Embryonic facial prominence (tissue), 1 donor: ENCODE measurements at regions not wholly inside any gene's neighbourhood (a gene's known extent, or its start where the extent isn't known, plus 50 kb on each side); places are given as distances from the start of the nearest gene placed in this dataset.
"Not testable (repeated sequence)": the region's sequence is repeated elsewhere in the genome, so short reads cannot be mapped to it uniquely, and the experiment has no call there.

Experiments used
- DNase-seq: peaks from one replicate; pipeline ENCODE4 v3.0.0-alpha.2; 2016; ENCODE audit errors: extremely low spot score

DNA sequence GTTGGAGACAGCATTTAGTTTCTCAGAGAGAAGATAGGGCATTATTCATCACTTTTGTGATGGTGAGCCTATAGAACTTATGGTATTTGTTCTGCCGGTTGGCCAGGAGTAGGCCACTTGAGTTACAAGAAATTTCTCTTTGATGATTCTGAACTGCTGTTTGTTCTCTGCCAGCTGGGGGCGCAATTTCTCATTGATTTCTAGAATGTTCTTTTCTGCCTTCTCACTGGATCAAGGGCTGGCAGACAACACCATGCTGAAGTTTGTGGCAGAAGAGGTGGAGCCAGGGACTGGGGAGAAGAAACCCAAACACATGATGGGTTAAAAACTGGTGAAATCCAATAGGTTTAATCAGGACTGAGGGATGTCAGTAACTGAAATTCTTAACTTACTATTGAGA is 360.6 kb downstream of the FAM72C start:
- DNase-seq = no peak

DNA sequence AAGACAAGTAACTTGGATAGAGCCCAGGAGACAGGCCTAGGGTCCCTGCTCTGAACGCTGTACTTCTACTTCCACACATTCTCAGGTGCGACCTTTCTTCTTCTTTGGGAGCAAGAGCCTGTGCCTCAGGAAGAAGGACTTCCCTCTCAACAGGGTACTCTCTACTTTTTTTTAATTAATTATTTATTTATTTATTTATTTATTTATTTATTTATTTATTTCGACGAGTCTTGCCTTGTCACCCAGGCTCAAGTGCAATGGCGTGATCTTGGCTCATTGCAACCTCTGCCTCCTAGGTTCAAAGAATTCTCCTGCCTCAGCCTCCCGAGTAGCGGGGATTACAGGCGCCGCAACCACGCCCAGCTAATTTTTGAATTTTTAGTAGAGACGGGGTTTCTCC is 361.6 kb downstream of the FAM72C start:
- DNase-seq = no peak

DNA sequence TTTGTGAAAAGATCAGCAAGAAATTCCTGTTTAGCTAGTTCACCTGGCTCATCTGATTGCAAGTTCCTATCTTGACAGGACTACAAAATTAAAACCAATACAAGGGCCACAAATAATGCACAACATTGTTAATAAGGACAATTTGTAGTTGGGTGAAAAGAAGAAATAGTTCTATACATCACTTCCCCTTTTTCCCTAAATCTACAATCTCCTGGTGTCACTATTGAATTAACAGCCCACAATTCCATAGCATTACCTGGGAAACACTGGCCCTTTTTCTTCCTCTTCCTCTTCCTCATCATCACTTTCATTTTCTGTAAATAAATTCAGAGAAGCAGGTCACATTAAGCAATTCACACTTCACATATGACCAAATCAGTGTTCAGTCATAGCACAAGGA is 366.9 kb downstream of the FAM72C start:
- no peak for DNase-seq

DNA sequence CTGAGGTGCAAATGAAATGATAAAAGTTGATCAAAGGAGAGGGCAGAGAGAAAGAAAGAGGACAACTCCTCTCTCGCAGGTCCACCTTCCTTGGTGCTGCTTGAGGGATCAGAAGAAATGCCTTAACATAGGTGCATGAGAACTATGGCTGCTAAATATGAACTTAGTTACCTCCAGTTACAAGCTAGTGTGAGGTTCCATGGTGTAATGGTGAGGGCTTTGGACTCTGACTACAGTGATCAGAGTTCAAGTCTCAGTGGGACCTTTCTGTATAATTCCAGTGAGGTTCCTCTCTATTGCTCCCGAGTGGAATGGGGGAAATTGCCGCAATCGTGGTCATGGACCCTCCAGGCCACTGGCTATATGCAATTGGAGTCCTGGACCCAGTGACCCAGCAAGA is 387.3 kb downstream of the FAM72C start:
- no peak for DNase-seq

DNA sequence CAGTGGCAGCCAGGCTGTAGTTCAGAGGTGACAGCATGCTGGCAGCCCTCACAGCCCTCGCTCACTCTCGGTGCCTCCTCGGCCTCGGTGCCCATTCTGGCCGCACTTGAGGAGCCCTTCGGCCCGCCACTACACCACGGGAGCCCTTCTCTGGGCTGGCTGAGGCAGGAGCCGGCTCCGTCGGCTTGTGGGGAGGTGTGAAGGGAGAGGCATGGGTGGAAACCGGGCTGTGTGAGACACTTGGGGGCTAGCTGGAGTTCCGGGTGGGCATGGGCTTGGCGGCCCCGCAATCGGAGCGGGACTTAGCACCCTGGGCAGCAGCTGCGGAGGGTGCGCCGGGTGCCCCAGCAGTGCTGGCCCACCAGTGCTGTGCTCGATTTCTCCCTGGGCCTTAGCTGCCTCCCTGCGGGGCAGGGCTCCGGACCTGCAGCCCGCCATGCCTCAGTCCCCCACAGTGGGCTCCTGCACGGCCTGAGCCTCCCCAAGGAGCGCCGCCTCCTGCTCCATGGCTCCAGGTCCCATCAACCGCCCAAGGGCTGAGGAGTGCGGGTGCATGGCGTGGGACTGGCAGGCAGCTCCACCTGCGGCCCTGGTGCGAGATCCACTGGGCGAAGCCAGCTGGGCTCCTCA is 396.8 kb downstream of the FAM72C start:
- no peak for DNase-seq

DNA sequence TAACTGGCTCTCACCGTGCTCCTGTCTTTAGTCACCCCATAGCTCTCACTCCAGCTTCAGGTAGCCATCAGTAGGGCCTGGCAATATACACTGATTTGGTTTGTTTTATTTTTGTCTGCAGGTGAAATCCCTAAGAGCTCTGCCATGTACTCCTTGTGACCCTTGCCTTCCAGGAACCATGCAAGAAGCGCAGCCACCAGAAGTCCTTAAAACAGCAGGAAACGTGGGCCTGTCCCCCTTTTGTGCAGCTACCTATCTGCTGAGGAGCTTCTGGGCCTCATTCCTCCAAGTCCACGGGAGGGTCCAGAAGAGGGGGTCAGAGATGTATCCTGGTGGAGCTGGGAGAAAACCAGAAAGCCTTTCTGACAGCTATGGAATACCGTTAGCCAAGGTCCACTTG is 399.1 kb downstream of the FAM72C start:
- DNase-seq = not testable (repeated sequence)

DNA sequence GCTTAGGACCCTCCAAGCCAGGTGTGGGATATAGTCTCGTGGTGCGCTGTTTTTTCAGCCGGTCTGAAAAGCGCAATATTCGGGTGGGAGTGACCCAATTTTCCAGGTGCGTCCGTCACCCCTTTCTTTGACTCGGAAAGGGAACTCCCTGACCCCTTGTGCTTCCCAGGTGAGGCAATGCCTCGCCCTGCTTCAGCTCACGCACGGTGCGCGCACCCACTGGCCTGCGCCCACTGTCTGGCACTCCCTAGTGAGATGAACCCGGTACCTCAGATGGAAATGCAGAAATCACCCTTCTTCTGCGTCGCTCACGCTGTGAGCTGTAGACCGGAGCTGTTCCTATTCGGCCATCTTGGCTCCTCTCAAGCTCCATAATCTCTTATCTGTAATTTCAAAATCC is 408.0 kb downstream of the FAM72C start:
- DNase-seq = not testable (repeated sequence)

DNA sequence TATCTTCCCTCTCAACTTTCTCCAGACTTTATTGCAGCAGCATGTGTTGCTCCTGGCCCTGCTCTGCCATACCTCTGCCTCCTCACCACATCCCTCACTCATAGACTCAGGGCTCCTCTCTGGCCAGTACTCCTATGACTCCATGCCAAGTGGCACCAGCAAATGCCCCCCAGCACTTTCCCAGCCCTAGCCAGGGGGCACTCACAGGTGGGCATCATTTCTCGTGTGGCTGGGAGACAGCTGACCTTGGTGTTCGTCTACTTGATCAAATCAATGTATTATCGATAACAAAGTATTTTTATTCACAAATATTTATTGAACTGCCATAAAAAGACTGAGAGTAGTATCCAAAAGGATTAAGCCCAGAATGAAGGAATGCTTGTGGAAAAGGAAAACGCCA is 418.2 kb downstream of the FAM72C start:
- DNase-seq = no peak

DNA sequence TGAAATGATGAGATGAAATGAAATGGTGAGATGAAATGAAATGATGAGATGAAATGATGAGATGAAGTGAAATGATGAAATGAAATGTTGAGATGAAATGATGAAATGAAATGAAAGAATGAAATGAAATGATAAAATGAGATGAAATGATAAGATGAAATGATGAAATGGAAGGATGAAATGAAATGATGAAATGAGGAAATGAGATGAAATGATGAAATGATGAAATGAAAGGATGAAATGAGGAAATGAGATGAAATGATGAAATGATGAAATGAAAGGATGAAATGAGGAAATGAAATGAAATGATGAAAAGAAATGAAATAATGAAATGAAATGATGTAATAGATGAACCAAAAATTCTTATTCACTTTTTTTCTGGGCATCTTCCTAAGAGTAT is 467.1 kb downstream of the FAM72C start:
- DNase-seq = not testable (repeated sequence)

DNA sequence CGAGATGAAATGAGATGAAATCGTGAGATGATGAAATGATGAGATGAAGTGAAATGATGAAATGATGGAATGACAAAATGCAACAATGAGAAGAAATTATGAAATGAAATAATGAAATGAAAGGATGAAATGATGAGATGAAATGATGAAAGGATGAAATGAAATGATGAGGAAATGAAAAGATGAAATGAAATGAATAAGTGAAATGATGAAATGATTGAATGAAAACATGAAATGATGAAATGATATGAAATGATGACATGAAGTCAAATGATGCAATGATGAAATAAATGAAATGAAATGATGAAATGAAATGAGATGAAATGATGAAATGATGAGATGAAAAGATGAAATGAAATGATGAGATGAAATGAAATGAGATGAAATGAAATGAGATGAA is 467.7 kb downstream of the FAM72C start:
- not testable (repeated sequence) for DNase-seq

DNA sequence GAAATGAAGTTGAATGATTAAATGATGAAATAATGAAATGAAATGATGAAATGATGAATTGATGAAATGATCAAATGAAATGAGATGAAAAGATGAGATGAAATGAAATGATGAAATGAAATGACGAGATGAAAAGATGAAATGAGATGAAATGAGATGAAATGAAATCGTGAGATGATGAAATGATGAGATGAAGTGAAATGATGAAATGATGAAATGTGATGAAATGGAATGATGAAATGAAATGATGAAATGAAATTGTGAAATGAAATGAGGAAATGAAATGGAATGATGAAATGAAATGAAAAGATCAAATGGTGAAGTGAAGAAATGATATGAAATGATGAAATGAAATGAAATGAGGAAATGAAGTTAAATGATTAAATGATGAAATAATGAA is 468.7 kb downstream of the FAM72C start:
- not testable (repeated sequence) for DNase-seq

DNA sequence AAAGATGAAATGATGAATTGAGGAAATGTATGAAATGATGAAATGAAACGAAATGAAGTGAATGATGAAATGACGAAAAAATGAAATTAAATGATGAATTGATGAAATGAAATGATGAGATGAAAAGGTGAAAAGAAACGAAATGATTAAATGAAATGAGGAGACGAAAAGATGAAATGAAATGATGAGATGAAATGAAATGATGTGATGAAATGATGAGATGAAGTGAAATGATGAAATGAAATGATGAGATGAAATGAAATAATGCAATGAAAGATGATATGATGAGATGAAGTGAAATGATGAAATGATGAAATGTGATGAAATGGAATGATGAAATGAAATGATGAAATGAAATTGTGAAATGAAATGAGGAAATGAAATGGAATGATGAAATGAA is 469.7 kb downstream of the FAM72C start:
- not testable (repeated sequence) for DNase-seq

DNA sequence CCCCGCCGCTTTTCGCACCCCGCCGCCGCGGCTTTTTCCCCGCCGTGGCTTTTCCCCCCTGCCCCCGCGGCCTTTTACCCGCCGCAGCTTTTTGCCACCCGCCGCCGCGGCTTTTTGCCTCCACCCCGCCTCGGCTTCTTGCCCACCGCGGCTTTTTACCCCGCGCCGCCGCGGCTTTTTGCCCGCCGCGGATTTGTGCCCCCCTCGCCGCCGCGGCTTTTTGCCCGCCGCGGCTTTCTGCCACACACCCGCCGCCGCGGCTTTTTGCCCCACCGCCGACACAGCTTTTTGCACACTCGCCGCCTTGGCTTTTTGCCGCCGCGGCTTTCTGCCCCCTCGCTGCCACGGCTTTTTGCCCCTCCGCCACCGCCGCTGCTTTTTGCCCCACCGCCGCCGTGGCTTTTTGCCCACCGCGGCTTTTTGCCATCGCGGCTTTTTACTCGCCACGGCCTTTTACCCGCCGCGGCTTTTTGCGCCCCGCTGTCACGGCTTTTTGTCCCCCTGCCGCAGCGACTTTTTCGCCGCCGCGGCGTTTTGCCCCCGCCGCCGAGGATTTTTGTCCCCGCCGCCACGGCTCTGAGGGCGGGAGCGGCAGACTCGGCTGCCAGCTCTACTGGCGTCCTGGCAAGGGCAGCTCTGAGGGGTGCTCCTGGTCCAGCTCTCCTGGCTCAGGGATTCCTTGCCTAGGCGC is 473.6 kb downstream of the FAM72C start:
- not testable (repeated sequence) for DNase-seq

DNA sequence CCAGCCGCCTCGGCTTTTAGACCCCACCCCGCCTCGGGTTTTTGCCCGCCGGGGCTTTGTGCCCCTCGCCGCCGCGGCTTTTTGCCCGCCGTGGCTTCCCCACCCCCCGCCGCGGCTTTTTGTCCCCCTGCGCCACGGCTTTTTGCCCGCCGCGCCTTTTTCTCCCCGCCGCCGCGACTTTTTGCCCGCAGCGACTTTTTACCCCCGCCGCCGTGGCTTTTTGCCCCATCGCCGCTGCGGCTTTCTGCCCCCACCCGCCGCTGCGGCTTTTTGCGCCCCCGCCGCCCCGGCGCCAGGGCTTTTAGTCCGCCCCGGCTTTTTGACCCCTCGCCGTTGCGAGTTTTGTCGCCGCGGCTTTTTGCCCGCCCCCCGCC is 474.4 kb downstream of the FAM72C start:
- no peak for DNase-seq

DNA sequence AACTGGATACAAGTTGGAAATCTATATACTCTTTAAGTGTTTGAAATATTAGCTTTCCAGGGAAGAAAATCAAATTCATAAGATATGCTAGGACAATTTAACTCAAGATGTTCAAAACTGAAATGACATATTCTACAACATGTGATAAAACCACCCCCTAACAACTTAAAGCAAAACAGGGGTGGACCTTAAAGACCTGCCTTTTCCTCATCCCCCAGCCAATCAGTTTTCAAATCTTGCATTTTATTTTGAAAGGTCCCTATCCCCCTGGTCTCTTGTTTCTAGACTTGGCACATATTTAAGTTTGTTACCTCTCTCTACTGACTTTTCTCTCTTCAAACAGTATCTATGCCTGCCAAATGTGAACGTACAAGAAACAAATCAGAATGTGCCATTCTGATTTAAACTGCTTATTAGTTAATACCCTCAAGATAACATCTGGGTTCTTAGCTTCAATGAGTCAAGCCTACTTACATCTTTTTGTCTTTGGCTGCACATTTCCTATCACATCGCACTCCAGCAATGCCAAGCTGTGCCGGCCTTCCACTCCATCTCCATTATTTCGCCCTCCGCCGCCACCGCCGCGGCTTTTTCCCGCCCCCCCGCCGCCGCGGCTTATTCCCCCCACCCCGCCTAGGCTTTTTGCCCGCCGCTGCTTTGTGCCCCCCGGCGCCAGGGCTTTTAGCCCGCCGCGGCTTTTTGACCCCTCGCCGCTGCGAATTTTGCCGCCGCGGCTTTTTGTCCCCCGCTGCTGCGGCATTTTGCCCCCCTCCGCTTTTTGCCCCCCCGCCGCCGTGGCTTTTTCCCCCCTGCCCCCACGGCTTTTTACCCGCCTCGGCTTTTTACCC is 475.0 kb downstream of the FAM72C start:
- not testable (repeated sequence) for DNase-seq
